GM12892 (cell line): ENCODE measurements at regions not wholly inside any gene's neighbourhood (a gene's known extent, or its start where the extent isn't known, plus 50 kb on each side); places are given as distances from the start of the nearest gene placed in this dataset.

Experiments
- POLR2A ChIP-seq: IDR thresholded peaks from 2 replicates; pipeline ENCODE4 v1.6.1; 2011; ENCODE audit warnings: low read depth, low read length, control low read depth
- POLR2AphosphoS5 ChIP-seq: IDR thresholded peaks from 2 replicates; pipeline ENCODE4 v1.6.1; 2011; ENCODE audit warnings: low read depth, low read length, control low read depth
- TAF1 ChIP-seq: IDR thresholded peaks from 2 replicates; pipeline ENCODE4 v1.6.1; 2011; ENCODE audit warnings: low read depth, mild to moderate bottlenecking, control low read depth, low read length, borderline replicate concordance

DNA sequence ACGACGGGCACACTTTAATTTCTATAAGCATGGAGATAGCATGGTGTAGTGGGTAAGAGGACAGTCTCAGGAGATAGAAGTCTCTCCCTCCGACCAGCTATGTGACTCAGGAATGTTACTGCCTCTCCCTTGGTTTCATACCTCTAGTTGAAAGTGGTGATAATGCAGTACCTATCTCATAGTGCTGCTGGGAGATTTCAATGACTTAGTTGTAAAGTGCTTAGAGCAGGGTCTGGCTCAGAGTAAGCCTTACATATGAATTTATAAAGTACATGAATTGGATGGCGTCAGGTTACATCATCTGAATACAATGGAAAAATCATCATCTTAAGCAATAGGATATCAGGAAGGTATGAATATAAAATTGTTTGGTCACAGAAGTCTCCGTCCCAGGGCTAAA lies 952.8 kb upstream of the EDIL3 start:
- TF ChIP-seq POLR2AphosphoS5 (no peak), POLR2A (no peak), TAF1 (no peak)
